BE2C (cell line): ENCODE measurements at regions not wholly inside any gene's neighbourhood (a gene's known extent, or its start where the extent isn't known, plus 50 kb on each side); places are given as distances from the start of the nearest gene placed in this dataset.

Source experiments
- DNase-seq: peaks from one replicate; pipeline ENCODE4 v3.0.0-alpha.2; 2020
- H3K27me3 ChIP-seq: fragments of 250-450 bp; sonication (Bioruptor Pico); 2 replicates; pipeline ENCODE4 v1.5.1; 2020; ENCODE audit warnings: mild to moderate bottlenecking
- H3K36me3 ChIP-seq: fragments of 250-450 bp; sonication (Bioruptor Pico); 2 replicates; pipeline ENCODE4 v1.5.1; 2020; ENCODE audit warnings: mild to moderate bottlenecking
- H3K4me1 ChIP-seq: fragments of 250-450 bp; sonication (Bioruptor Pico); 2 replicates; pipeline ENCODE4 v1.5.1; 2020
- H3K4me3 ChIP-seq: 2 replicates; pipeline ENCODE4 v1.5.1; 2011; ENCODE audit warnings: low read depth, low read length
- H3K9me3 ChIP-seq: fragments of 250-450 bp; sonication (Bioruptor Pico); 2 replicates; pipeline ENCODE4 v1.5.1; 2020
- TF ChIP-seq, protein P1 (sequence below): IDR thresholded peaks from 2 replicates; pipeline ENCODE4 v1.5.1; 2012; ENCODE audit warnings: mild to moderate bottlenecking, low read depth, low read length

DNA sequence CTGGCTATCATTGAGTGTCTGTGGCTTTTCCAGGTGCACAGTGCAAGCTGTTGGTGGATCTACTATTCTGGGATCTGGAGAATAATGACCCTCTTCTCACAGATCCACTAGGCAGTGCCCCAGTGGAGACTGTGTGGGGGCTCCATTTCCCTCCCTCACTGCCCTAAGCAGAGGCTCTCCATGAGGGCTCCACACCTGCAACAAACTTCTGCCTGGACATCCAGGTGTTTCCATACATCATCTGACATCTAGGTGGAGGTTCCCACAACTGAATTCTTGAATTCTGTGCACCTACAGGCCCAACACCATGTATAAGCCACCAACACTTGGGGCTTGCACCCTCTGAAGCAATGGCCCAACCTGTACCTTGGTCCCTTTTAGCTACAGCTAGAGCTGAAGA is 775.4 kb upstream of the CDH2 start:
- DNase-seq: no peak
- Histone ChIP-seq H3K4me3 (no peak overlapping the region), H3K9me3 (no peaks in the 10 kb centered on the region), H3K27me3 (no peaks in the 10 kb centered on the region), H3K4me1 (no peaks in the 10 kb centered on the region), H3K36me3 (no peaks in the 10 kb centered on the region)
- TF ChIP-seq, protein P1, sequence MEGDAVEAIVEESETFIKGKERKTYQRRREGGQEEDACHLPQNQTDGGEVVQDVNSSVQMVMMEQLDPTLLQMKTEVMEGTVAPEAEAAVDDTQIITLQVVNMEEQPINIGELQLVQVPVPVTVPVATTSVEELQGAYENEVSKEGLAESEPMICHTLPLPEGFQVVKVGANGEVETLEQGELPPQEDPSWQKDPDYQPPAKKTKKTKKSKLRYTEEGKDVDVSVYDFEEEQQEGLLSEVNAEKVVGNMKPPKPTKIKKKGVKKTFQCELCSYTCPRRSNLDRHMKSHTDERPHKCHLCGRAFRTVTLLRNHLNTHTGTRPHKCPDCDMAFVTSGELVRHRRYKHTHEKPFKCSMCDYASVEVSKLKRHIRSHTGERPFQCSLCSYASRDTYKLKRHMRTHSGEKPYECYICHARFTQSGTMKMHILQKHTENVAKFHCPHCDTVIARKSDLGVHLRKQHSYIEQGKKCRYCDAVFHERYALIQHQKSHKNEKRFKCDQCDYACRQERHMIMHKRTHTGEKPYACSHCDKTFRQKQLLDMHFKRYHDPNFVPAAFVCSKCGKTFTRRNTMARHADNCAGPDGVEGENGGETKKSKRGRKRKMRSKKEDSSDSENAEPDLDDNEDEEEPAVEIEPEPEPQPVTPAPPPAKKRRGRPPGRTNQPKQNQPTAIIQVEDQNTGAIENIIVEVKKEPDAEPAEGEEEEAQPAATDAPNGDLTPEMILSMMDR: no peak

DNA sequence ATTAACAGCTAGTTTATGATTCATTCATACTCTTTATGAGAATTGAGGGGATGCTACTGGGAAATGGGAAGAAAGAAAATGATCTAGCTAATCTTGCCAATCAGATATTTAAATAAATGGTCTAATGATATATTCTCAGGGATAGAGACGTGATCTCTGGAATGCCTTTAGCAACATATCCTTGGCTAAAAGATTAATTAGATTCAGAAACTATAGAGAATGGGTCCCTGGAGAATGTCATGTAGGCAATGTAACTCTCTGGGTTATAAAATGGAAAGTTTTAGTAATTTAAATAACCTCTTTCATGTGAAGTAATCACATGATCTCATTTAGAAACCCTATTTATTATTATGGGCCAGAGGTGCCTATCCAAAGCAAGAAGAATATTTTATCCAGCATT is 771.0 kb upstream of the CDH2 start:
- Histone ChIP-seq H3K4me1 (no peaks in the 10 kb centered on the region), H3K36me3 (no peaks in the 10 kb centered on the region), H3K9me3 (no peaks in the 10 kb centered on the region), H3K27me3 (no peaks in the 10 kb centered on the region), H3K4me3 (no peak overlapping the region)
- TF ChIP-seq, protein P1: no peak
- DNase-seq: no peak

DNA sequence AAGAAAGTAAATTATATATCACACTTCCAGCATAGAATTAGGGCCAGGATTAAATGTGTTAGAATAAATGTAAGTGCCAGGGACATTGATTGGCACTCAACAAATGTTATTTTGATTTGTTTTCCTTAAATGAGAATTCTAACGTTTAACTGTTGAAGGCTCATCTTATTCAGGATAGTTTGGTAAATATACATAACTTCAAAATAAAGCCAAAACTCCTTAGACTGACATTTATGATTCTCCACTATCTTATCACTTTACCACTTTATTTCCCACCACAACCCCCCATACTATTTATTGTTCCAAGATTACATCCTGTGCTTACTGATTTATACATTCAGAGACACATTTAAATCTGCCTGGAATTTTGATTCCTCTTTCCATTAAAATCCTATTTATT is 769.5 kb upstream of the CDH2 start:
- H3K4me1 ChIP-seq: no peaks in the 10 kb centered on the region
- no peak overlapping the region for H3K4me3 ChIP-seq
- H3K9me3 ChIP-seq: no peaks in the 10 kb centered on the region
- H3K36me3 ChIP-seq: no peaks in the 10 kb centered on the region
- no peak for DNase-seq
- TF ChIP-seq, protein P1: no peak
- H3K27me3 ChIP-seq: no peaks in the 10 kb centered on the region

DNA sequence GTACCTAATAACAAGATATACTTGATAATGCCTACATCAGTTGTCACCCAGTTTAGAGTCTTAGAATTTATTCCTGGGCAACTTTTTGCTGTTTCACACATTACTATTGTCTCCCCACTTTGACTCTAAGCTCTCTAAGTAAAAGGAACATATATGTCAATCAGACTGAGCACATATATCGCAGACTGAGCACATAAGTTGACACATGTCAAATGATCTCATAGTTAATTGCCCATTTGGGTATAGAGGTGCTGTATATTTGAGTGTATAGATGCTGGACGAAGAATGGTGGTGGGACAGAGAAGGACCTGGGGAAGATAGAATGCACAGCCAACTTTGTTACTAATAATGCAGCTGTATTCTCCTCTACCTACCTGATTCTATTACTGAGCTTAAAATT is 746.0 kb upstream of the CDH2 start:
- TF ChIP-seq, protein P1: no peak
- H3K36me3 ChIP-seq: no peaks in the 10 kb centered on the region
- no peaks in the 10 kb centered on the region for H3K4me1 ChIP-seq
- no peaks in the 10 kb centered on the region for H3K9me3 ChIP-seq
- DNase-seq: no peak
- H3K4me3 ChIP-seq: no peak overlapping the region
- H3K27me3 ChIP-seq: no peaks in the 10 kb centered on the region

DNA sequence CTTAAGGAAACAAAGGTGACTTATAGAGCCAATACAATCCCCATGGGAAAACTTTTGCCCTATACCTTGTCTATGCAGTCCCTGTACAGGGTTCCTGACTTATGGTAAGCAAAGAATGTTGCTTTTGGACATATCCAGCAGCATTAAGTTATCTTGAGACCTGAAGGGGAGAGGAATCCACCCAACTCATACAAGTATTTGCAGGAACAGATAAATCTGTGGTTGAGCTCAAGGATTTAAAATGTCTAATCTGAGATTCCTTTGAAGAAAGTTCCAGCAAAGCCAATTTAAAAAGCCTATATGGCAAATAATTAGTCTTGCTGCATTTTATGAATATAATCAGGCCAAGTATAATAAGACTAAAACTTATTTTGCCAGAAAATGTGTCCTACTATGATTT is 739.5 kb upstream of the CDH2 start:
- Histone ChIP-seq H3K4me3 (no peak overlapping the region), H3K36me3 (no peaks in the 10 kb centered on the region), H3K4me1 (no peaks in the 10 kb centered on the region), H3K27me3 (no peaks in the 10 kb centered on the region), H3K9me3 (no peaks in the 10 kb centered on the region)
- DNase-seq: no peak
- TF ChIP-seq, protein P1: no peak

DNA sequence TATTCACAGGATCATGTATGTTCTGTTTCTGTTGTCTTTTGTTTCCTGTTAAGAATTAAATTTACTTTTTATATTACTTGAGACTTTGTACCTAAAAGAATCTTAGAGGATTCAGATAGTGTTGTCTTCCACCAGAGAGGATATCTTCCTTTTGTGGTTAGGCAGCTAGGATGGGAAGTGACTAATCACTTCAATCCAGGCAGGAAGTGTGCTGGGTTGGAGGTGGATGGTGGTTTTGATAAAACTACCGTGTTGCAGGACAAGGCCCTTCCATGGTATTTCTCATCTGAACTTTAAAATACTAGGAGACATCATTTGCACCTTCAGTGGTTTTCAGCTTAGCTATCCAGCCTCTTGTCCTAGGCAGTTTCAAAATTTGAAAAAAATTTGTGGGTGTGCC is 728.6 kb upstream of the CDH2 start:
- Histone ChIP-seq H3K9me3 (no peaks in the 10 kb centered on the region), H3K4me1 (no peaks in the 10 kb centered on the region), H3K36me3 (no peaks in the 10 kb centered on the region), H3K4me3 (no peak overlapping the region), H3K27me3 (no peaks in the 10 kb centered on the region)
- TF ChIP-seq, protein P1: no peak
- no peak for DNase-seq
